Lower leg skin (tissue), 4 donors: ENCODE measurements at regions not wholly inside any gene's neighbourhood (a gene's known extent, or its start where the extent isn't known, plus 50 kb on each side); places are given as distances from the start of the nearest gene placed in this dataset.

Source experiments
- DNase-seq, 2 donors: peaks; one replicate each; pipeline ENCODE4 v3.0.0-alpha.2; 2019; ENCODE audit warnings: low spot score in 2 of 2
- H3K4me3 ChIP-seq: fragments of 200-600 bp; sonication (generic); 2 replicates; pipeline ENCODE4 v1.5.1; 2017; ENCODE audit warnings: mild to moderate bottlenecking, low read depth; ENCODE audit not compliant: poor library complexity, severe bottlenecking
- CTCF ChIP-seq, 3 donors: fragments of 450-650 bp; IDR thresholded peaks; one replicate each; pipeline ENCODE4 v1.5.1; 2016; ENCODE audit warnings: antibody characterized with exemption in 3 of 3, mild to moderate bottlenecking in 3 of 3, moderate library complexity in 2 of 3
- POLR2A ChIP-seq, 2 donors: fragments of 450-650 bp; IDR thresholded peaks; one replicate each; pipeline ENCODE4 v1.6.1; 2016 to 2017; ENCODE audit warnings: antibody characterized with exemption in 2 of 2, mild to moderate bottlenecking in 1 of 2, moderate library complexity in 1 of 2
- WGBS, 2 donors: methylation state at CpG; one replicate each; pipeline ENCODE4 v1.1.5; 2018; 5-methylcytosine and 5-hydroxymethylcytosine counted together
- intact Hi-C: fragments of 100-400 bp; cut with DNase I; formaldehyde crosslinking; loops from one replicate; pipeline ENCODE4 v1.15.0; 2023; ENCODE audit warnings: low total_unique reads

- DNase-seq: no peak
These were observed 101.5 kb downstream of the SHANK2 start for GRCh38 chr11:71150859-71151258.

GRCh38 chr11:71148716-71149115 is 103.7 kb downstream of the SHANK2 start:
- intact Hi-C loops: no loop called here
- WGBS, 2 donors: 63 to 75% methylated on average over 8 of the region's 8 CpGs
- DNase-seq: no peak
- H3K4me3 ChIP-seq: no peak overlapping the region
- TF ChIP-seq POLR2A (IDR thresholded peaks at IDR 0.05) (no peak), CTCF (IDR thresholded peaks at IDR 0.05) (no peak)

More at GRCh38 chr11:71150859-71151258, 101.5 kb downstream of the SHANK2 start:
- 80 to 81% methylated on average over 6 to 8 of the region's 8 CpGs for WGBS, 2 donors
- no peak overlapping the region for H3K4me3 ChIP-seq
- no peak for TF ChIP-seq POLR2A (IDR thresholded peaks at IDR 0.05)
- TF ChIP-seq CTCF (IDR thresholded peaks at IDR 0.05): no peak
- intact Hi-C loops: no loop called here

- 92 to 93% methylated on average over 14 of the region's 14 CpGs for WGBS, 2 donors
- H3K4me3 ChIP-seq: no peak overlapping the region
- TF ChIP-seq CTCF (IDR thresholded peaks at IDR 0.05) (no peak), POLR2A (IDR thresholded peaks at IDR 0.05) (no peak)
- DNase-seq: no peak
- intact Hi-C loops: no loop called here
These were observed 105.0 kb downstream of the SHANK2 start for GRCh38 chr11:71147331-71147730.

- no peak for TF ChIP-seq POLR2A (IDR thresholded peaks at IDR 0.05)
- no peak overlapping the region for H3K4me3 ChIP-seq
- intact Hi-C loops: no loop called here
- WGBS, 2 donors: 93% methylated on average over 20 of the region's 20 CpGs
- no peak for DNase-seq
These were observed 105.5 kb downstream of the SHANK2 start for GRCh38 chr11:71146846-71147245.

GRCh38 chr11:71145988-71146824 is 106.2 kb downstream of the SHANK2 start:
- TF ChIP-seq POLR2A (IDR thresholded peaks at IDR 0.05): no peak

GRCh38 chr11:71145368-71145767 is 107.0 kb downstream of the SHANK2 start:
- no peak for DNase-seq
- intact Hi-C loops: no loop called here
- TF ChIP-seq CTCF (IDR thresholded peaks at IDR 0.05): no peak
- no peak for TF ChIP-seq POLR2A (IDR thresholded peaks at IDR 0.05)
- H3K4me3 ChIP-seq: no peak overlapping the region
- WGBS, 2 donors: 74 to 78% methylated on average over 8 to 9 of the region's 9 CpGs

More at GRCh38 chr11:71145988-71146824, 106.2 kb downstream of the SHANK2 start:
- 69 to 75% methylated on average over 23 of the region's 24 CpGs for WGBS, 2 donors
- no peak for DNase-seq
- H3K4me3 ChIP-seq: no peak overlapping the region
- intact Hi-C loops: no loop called here

- no peak overlapping the region for H3K4me3 ChIP-seq
- DNase-seq: no peak
- WGBS, 2 donors: 50 to 67% methylated on average over 5 of the region's 5 CpGs
- intact Hi-C loops: no loop called here
- TF ChIP-seq POLR2A (IDR thresholded peaks at IDR 0.05) (no peak), CTCF (IDR thresholded peaks at IDR 0.05) (no peak)
These were observed 107.6 kb downstream of the SHANK2 start for GRCh38 chr11:71144736-71145135.
